ENCODE measurements at regions not wholly inside any gene's neighbourhood (a gene's known extent, or its start where the extent isn't known, plus 50 kb on each side); places are given as distances from the start of the nearest gene placed in this dataset.

DNA sequence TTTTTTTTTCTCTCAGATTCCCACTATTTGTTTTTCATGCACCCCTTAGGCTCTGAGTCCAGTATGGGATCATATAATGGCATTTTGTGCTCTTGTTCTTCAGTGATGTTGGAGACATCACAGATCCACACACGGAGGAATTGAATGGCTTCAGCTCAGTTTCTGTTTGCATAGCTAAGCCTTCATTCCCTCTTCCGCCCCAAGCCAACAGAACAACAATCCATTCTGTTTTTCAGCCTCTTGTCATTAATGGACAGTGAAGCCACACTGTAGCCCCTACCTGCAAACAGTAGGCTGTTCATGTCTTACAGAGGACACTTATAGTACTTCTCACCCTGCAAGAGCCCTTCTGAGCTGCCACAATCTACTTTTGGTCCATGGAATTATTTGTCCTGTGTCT is 64.0 kb upstream of the ZSWIM2 start:
- no peak overlapping the region for H3K4me3 Mint-ChIP-seq
- H3K9me3 Mint-ChIP-seq, result no peaks in the 10 kb centered on the region
- no peaks in the 10 kb centered on the region for H3K4me1 Mint-ChIP-seq
- no peaks in the 10 kb centered on the region for H3K36me3 Mint-ChIP-seq
- ATAC-seq (no peak), DNase-seq (no peak)
- POLR2A ChIA-PET, result no interaction called here
- peaks cover 0 to 9% (median 0%) of the 10 kb centered on the region in 5 donors for H3K27me3 Mint-ChIP-seq
- H3K27ac Mint-ChIP-seq, result no peak overlapping the region

DNA sequence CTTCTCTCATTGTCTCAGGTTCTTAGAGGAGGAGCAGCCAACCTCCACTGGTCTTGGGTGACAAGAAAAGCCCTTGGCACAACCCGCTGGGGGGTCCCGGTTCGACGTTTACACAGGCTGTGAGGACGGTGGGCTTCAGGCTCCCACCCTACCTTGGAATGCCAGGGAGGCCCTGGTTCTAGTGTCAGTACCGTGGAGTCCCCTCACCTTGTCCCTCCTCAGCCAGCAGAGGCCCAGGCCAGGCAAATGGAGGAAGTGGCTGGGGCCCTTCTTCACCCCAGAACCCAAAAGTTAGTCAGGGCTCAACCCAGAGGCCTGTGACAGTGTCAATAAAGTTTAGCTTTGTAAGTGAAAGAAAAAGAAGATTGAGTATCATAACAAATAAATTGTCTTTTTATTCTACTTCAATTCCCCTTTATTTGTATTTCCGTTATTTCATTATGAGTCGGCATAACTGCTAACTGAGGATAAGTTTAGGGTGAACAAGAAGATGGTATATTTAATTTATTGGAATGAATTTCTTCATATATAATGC is 62.6 kb upstream of the ZSWIM2 start:
- Mint-ChIP-seq H3K4me1 (no peaks in the 10 kb centered on the region), H3K27ac (no peak overlapping the region), H3K27me3 (peaks cover 0 to 9% (median 0%) of the 10 kb centered on the region in 5 donors), H3K36me3 (no peaks in the 10 kb centered on the region), H3K4me3 (no peak overlapping the region), H3K9me3 (no peaks in the 10 kb centered on the region)
- no peak for DNase-seq
- POLR2A ChIA-PET, result no interaction called here
- ATAC-seq, result no peak

GRCh38 chr2:186910996-186911395 is 62.0 kb upstream of the ZSWIM2 start:
- ATAC-seq, result no peak
- no peaks in the 10 kb centered on the region for H3K36me3 Mint-ChIP-seq
- no peaks in the 10 kb centered on the region for H3K4me1 Mint-ChIP-seq
- POLR2A ChIA-PET, result no interaction called here
- H3K27ac Mint-ChIP-seq, result no peak overlapping the region
- H3K4me3 Mint-ChIP-seq, result no peak overlapping the region
- H3K9me3 Mint-ChIP-seq, result no peaks in the 10 kb centered on the region
- H3K27me3 Mint-ChIP-seq, result peaks cover 0 to 9% (median 0%) of the 10 kb centered on the region in 5 donors
- no peak for DNase-seq

- no peak for ATAC-seq
- no peaks in the 10 kb centered on the region for H3K9me3 Mint-ChIP-seq
- H3K4me3 Mint-ChIP-seq, result no peak overlapping the region
- no peaks in the 10 kb centered on the region for H3K36me3 Mint-ChIP-seq
- peaks cover 0 to 9% (median 0%) of the 10 kb centered on the region in 5 donors for H3K27me3 Mint-ChIP-seq
- DNase-seq, result no peak
- POLR2A ChIA-PET, result no interaction called here
- no peak overlapping the region for H3K27ac Mint-ChIP-seq
- H3K4me1 Mint-ChIP-seq, result no peaks in the 10 kb centered on the region
Observed at GRCh38 chr2:186909095-186909494, 60.1 kb upstream of the ZSWIM2 start.

- POLR2A ChIA-PET, result no interaction called here
- ATAC-seq, result no peak
- no peak overlapping the region for H3K4me3 Mint-ChIP-seq
Observed at GRCh38 chr2:186907897-186908296, 58.9 kb upstream of the ZSWIM2 start.

DNA sequence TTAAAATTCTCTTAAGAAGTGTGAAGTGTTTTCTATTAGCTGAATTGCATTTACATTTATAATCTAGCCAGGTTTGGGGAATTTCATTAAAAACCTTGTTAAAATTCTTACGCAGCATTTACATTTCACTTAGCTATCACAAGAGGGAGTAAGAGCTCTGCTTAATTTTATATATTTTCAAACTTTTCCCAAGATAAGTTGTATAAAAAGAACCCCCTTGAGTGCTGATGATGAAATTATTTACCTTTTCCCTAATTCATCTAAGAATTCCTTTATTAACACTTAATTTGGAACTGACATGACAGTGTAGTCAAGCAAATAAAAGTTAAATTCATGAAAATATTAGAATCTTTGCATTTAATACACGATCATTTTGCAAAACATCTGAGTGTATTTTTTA is 54.2 kb upstream of the ZSWIM2 start:
- Mint-ChIP-seq H3K9me3 (peaks cover 0 to 15% (median 3%) of the 10 kb centered on the region in 9 donors), H3K4me1 (no peaks in the 10 kb centered on the region), H3K36me3 (no peaks in the 10 kb centered on the region), H3K27ac (no peak overlapping the region), H3K4me3 (no peak overlapping the region), H3K27me3 (peaks cover 0 to 9% (median 2%) of the 10 kb centered on the region in 5 donors)
- no peak for ATAC-seq
- POLR2A ChIA-PET, result no interaction called here
- DNase-seq, result no peak

More at GRCh38 chr2:186907897-186908296, 58.9 kb upstream of the ZSWIM2 start:
- Mint-ChIP-seq H3K27ac (no peak overlapping the region), H3K9me3 (no peaks in the 10 kb centered on the region), H3K36me3 (no peaks in the 10 kb centered on the region), H3K27me3 (peaks cover 0 to 5% (median 0%) of the 10 kb centered on the region in 5 donors), H3K4me1 (no peaks in the 10 kb centered on the region)
- DNase-seq, result no peak

Measured in naive thymus-derived CD8-positive, alpha-beta T cell (primary cell).